Activated B cell treated with CpG ODN at 0.5 μM for 24 hours (primary cell): ENCODE measurements at regions not wholly inside any gene's neighbourhood (a gene's known extent, or its start where the extent isn't known, plus 50 kb on each side); places are given as distances from the start of the nearest gene placed in this dataset.
"Not testable (repeated sequence)": the region's sequence is repeated elsewhere in the genome, so short reads cannot be mapped to it uniquely, and the experiment has no call there.

Source experiments
- ATAC-seq: fragments of 200-7000 bp; cut with Tn5 transposase; one replicate; pipeline ENCODE4 v1.10.0; 2021; ENCODE audit warnings: low read depth, mild to moderate bottlenecking, moderate library complexity
- CTCF ChIA-PET: fragments of 350-600 bp; sonication (Branson Sonifier 250); formaldehyde crosslinking; loops from one replicate; lab custom pipeline; 2021; ENCODE audit warnings: antibody characterized with exemption; lab: Charles Lee
- POLR2A ChIA-PET: fragments of 350-600 bp; sonication (Branson Sonifier 250); formaldehyde crosslinking; loops from one replicate; lab custom pipeline; 2021; ENCODE audit warnings: antibody characterized with exemption; lab: Charles Lee
- DNase-seq: peaks from one replicate; pipeline ENCODE4 v3.0.0; 2022
- H3K27ac Mint-ChIP-seq: one replicate; pipeline ENCODE4 v1.8.0; 2020; ENCODE audit warnings: mixed read lengths
- H3K27me3 Mint-ChIP-seq: one replicate; pipeline ENCODE4 v1.8.0; 2021; ENCODE audit warnings: mixed read lengths
- H3K36me3 Mint-ChIP-seq: one replicate; pipeline ENCODE4 v1.8.0; 2021; ENCODE audit warnings: low read depth, mixed read lengths
- H3K4me1 Mint-ChIP-seq: one replicate; pipeline ENCODE4 v1.8.0; 2021; ENCODE audit warnings: mixed read lengths
- H3K4me3 Mint-ChIP-seq: one replicate; pipeline ENCODE4 v1.8.0; 2020; ENCODE audit warnings: mild to moderate bottlenecking, mixed read lengths
- H3K9me3 Mint-ChIP-seq: one replicate; pipeline ENCODE4 v1.8.0; 2020; ENCODE audit warnings: mixed read lengths
- intact Hi-C: fragments of 100-400 bp; cut with micrococcal nuclease; formaldehyde crosslinking; loops from one replicate; pipeline ENCODE4 v1.15.1; 2024
- TF ChIP-seq, protein P1 (sequence below): fragments of 200-600 bp; IDR thresholded peaks from one replicate; pipeline ENCODE4 v1.8.0; 2022; ENCODE audit warnings: antibody characterized with exemption, mild to moderate bottlenecking

DNA sequence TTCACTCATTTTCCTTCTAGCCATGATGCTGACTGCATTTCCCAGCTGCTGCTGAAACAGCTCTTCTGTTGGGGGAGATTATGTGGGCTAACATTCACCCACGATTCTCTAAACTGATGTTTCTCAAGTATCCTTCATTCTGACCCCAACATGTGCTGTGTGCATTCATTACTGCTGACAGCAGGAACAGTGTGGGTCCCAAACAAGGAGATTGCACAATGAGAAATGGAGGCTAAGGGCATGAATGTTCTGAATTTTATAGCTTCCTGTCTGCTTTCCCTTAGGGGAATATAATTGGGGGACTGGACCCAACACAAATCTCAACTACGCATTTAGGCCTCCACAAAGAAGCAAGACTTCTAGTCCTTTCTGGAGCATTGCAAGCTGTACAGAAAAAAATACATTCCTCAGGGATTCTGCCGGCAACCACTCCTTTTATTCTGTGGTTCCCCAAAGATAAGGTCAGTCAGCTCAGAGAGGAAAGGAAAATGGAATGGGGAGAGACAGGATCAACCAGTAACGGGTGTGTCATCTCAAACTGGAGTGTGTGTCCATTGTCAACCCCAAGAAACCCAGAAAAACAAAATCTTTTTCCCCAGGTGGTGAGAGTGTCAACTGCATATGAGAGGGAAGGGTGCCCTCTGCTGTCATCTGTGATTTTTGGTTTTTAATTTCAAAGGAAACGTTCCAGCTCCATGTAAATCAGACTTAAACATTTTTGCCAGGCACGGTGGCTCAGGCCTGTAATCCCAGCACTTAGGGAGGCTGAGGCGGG lies 81.5 kb upstream of the EGFL6 start:
- H3K4me1 Mint-ChIP-seq: peaks cover 21% of the 10 kb centered on the region
- ChIA-PET CTCF (interaction anchor here (0.7 to 4.0 kb wide), 23 partner anchors 13 to 786 kb away, joined by 3 to 80 read pairs (median 7); no protein-coding TSS in a partner anchor), POLR2A (interaction anchor here (0.6 to 2.8 kb wide), 20 partner anchors 14 to 541 kb away, joined by 3 to 30 read pairs (median 5); partner anchors contain the start of gene TMSB4X)
- intact Hi-C loops: loop anchor here (1.0 to 5.0 kb wide), 10 partner anchors 71 to 674 kb away; partner anchors contain the start of gene TMSB4X
- ATAC-seq: peak; percentile 59
- DNase-seq: no peak
- H3K36me3 Mint-ChIP-seq: no peaks in the 10 kb centered on the region
- TF ChIP-seq, protein P1, sequence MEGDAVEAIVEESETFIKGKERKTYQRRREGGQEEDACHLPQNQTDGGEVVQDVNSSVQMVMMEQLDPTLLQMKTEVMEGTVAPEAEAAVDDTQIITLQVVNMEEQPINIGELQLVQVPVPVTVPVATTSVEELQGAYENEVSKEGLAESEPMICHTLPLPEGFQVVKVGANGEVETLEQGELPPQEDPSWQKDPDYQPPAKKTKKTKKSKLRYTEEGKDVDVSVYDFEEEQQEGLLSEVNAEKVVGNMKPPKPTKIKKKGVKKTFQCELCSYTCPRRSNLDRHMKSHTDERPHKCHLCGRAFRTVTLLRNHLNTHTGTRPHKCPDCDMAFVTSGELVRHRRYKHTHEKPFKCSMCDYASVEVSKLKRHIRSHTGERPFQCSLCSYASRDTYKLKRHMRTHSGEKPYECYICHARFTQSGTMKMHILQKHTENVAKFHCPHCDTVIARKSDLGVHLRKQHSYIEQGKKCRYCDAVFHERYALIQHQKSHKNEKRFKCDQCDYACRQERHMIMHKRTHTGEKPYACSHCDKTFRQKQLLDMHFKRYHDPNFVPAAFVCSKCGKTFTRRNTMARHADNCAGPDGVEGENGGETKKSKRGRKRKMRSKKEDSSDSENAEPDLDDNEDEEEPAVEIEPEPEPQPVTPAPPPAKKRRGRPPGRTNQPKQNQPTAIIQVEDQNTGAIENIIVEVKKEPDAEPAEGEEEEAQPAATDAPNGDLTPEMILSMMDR: no peak
- H3K4me3 Mint-ChIP-seq: no peak overlapping the region
- no peaks in the 10 kb centered on the region for H3K27me3 Mint-ChIP-seq
- peak overlapping the region; percentile 89 for H3K27ac Mint-ChIP-seq
- peaks cover 3% of the 10 kb centered on the region for H3K9me3 Mint-ChIP-seq

DNA sequence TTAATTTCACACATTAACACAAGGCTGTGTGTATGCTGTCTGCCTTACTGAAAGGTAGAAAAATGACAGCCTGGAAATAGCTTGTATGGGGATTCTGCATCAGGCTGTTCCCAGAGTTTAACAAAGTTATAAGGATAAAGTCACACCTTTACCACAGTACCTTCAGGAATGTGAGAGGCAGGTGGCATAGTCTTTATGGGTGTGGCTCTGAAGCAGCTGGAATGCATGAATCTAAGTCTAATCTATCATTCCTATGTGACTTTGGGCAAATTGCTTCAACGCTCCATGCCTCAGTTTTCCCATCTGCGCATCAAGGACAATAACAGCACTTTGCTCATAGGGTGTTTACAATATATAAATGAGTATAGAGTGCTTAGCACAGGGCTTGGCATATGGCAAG lies 84.2 kb upstream of the EGFL6 start:
- H3K27ac Mint-ChIP-seq: no peak overlapping the region
- peaks cover 3% of the 10 kb centered on the region for H3K9me3 Mint-ChIP-seq
- H3K36me3 Mint-ChIP-seq: no peaks in the 10 kb centered on the region
- ChIA-PET POLR2A (interaction anchor here (0.6 to 1.0 kb wide), 2 partner anchors 9 to 68 kb away, joined by 3 to 8 read pairs; no protein-coding TSS in a partner anchor), CTCF (interaction anchor here (1.4 kb wide), 1 partner anchor 393 kb away, joined by 3 read pairs; no protein-coding TSS in a partner anchor)
- no peak for DNase-seq
- ATAC-seq: no peak
- H3K4me3 Mint-ChIP-seq: no peak overlapping the region
- no peaks in the 10 kb centered on the region for H3K27me3 Mint-ChIP-seq
- H3K4me1 Mint-ChIP-seq: peaks cover 21% of the 10 kb centered on the region
- TF ChIP-seq, protein P1: no peak
- intact Hi-C loops: loop anchor here (5.0 kb wide), 1 partner anchor 68 kb away; no protein-coding TSS in a partner anchor

DNA sequence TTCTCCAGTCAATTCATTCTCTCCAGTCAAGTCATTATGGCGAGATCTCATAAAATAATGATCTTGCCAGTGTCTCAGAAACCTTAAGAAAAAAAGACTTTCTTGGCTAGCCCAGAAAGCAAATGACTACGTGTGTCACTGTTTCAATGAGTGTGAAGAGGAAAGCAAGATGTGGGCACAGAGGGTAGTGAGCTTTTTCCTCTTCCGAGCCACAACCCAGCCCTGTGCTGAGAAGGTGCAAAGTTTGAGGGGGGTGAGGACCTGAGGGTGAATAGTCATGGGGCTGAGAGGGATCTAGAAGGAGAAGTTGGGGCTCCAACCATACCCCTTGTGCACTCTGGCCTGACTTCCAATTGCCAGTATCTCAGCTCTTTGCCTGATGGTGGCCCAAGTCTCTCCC lies 85.6 kb upstream of the EGFL6 start:
- intact Hi-C loops: no loop called here
- TF ChIP-seq, protein P1: no peak
- H3K4me3 Mint-ChIP-seq: no peak overlapping the region
- ATAC-seq (no peak), DNase-seq (no peak)
- H3K27me3 Mint-ChIP-seq: no peaks in the 10 kb centered on the region
- H3K4me1 Mint-ChIP-seq: peaks cover 21% of the 10 kb centered on the region
- H3K27ac Mint-ChIP-seq: no peak overlapping the region
- POLR2A ChIA-PET: interaction anchor here (0.7 to 0.8 kb wide), 2 partner anchors 181 to 507 kb away, joined by 3 to 4 read pairs; no protein-coding TSS in a partner anchor
- peaks cover 3% of the 10 kb centered on the region for H3K9me3 Mint-ChIP-seq
- CTCF ChIA-PET: no interaction called here
- H3K36me3 Mint-ChIP-seq: no peaks in the 10 kb centered on the region

DNA sequence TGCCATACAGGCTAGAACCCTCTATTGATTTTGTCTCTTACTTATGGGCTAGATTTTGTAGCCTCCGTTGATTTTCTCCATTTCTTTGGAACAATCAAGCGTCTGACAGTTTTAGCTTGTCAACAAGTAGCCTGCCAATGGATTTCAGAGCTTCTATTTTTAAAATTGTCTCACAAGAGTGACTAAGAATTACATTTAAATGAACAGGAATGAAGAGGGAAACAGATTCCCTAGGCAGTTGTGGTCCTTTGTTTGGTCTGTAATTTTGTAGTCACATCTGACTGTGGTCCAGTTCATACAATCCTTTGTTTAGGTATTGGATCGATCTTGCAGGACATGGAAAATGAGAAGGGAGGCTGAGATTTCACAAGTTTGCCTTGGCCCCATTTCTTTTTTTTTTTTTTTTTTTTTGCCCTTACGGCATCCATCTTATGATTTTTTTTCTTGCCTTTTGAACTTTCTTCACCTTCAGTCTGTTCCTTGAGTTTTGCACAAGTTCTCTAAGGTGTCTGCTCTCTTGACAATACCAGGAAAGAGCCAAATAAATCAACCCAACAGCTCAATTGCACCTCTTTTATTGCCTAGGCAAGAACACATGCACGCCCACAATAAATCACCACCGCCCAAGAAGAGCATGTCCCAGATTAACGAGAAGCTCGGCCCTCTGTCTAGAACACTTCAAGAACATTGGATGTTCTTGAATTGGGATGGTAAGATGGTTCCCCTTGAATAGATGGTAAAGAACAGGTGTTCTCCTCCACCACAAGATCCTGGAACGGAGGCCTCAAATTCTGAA lies 86.5 kb upstream of the EGFL6 start:
- intact Hi-C loops: no loop called here
- no peaks in the 10 kb centered on the region for H3K36me3 Mint-ChIP-seq
- DNase-seq: no peak
- no peak overlapping the region for H3K27ac Mint-ChIP-seq
- H3K27me3 Mint-ChIP-seq: no peaks in the 10 kb centered on the region
- ATAC-seq: no peak
- peaks cover 3% of the 10 kb centered on the region for H3K9me3 Mint-ChIP-seq
- H3K4me3 Mint-ChIP-seq: no peak overlapping the region
- TF ChIP-seq, protein P1: no peak
- H3K4me1 Mint-ChIP-seq: peaks cover 17% of the 10 kb centered on the region
- ChIA-PET CTCF (no interaction called here), POLR2A (no interaction called here)

DNA sequence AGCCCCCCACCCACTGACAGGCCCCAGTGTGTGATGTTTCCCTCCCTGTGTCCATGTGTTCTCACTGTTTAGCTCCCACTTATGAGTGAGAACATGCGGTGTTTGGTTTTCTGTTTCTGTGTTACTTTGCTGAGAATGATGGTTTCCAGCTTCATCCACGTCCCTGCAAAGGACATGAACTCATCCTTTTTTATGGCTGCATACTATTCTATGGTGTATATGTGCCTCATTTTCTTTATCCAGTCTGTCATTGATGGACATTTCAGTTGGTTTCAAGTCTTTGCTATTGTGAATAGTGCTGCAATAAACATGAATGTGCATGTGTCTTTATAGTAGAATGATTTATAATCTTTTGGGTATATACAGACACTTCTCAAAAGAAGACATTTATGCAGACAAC lies 88.6 kb upstream of the EGFL6 start:
- intact Hi-C loops, H3K4me1 Mint-ChIP-seq, H3K27me3 Mint-ChIP-seq, CTCF ChIA-PET, H3K9me3 Mint-ChIP-seq, H3K27ac Mint-ChIP-seq, H3K4me3 Mint-ChIP-seq, H3K36me3 Mint-ChIP-seq, ATAC-seq, POLR2A ChIA-PET, DNase-seq: not testable (repeated sequence)
